ENCODE measurements at regions not wholly inside any gene's neighbourhood (a gene's known extent, or its start where the extent isn't known, plus 50 kb on each side); places are given as distances from the start of the nearest gene placed in this dataset.

DNA sequence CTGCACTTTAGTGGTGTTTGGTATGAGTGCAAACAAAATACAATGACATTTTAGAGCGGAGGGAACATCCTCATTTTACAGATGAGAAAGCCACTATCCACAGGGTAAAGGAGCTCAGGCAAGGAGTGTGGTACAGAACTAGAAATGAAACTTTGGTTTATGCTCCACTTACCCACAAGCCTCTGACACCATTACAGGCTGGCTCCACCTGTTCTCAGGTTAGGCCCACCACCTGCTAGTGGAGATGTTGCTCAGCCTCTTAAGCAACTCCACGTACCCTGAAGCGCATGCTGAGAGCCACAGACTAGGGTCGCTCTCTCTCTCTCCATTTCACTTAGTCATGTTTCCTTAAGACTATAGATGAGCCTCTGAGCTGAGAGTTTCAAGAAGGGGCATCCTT lies 130.0 kb downstream of the MBD2 start (continued):
- TF ChIP-seq, protein P1, sequence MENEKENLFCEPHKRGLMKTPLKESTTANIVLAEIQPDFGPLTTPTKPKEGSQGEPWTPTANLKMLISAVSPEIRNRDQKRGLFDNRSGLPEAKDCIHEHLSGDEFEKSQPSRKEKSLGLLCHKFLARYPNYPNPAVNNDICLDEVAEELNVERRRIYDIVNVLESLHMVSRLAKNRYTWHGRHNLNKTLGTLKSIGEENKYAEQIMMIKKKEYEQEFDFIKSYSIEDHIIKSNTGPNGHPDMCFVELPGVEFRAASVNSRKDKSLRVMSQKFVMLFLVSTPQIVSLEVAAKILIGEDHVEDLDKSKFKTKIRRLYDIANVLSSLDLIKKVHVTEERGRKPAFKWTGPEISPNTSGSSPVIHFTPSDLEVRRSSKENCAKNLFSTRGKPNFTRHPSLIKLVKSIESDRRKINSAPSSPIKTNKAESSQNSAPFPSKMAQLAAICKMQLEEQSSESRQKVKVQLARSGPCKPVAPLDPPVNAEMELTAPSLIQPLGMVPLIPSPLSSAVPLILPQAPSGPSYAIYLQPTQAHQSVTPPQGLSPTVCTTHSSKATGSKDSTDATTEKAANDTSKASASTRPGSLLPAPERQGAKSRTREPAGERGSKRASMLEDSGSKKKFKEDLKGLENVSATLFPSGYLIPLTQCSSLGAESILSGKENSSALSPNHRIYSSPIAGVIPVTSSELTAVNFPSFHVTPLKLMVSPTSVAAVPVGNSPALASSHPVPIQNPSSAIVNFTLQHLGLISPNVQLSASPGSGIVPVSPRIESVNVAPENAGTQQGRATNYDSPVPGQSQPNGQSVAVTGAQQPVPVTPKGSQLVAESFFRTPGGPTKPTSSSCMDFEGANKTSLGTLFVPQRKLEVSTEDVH (IDR thresholded peaks at IDR 0.05; ENCODE audit: low read depth, partially characterized antibody): no peak

DNA sequence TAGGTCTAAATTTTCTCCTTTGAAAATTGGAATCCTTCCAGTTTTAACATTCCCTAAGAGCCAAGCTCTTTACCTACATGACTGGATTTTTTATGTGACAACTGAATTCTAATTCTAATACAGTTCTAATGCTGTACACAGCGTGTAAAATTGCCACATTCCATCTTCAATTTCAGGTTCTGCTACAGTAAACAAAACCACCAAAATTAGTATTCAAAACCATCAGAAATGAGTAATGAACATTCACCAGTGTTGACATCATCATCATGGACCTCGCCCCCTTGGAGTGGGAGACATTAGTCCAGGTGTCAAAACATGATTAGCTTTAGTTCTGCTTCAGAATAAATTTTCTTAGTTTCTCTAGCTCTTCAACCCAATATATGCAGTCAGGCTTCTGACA lies 133.6 kb downstream of the MBD2 start:
- no peaks in the 10 kb centered on the region for H3K79me2 ChIP-seq (ENCODE audit: control insufficient read depth, insufficient read depth, low read length)
- H4K20me1 ChIP-seq (replicated peaks; ENCODE audit: control insufficient read depth, insufficient read depth, low read length): no peaks in the 10 kb centered on the region
- FAIRE-seq (no peak), DNase-seq (ENCODE audit: extremely low read depth in 1 of 4, low spot score in 3 of 4) (no peak), ATAC-seq (no peak)
- H3K36me3 ChIP-seq (ENCODE audit: control insufficient read depth, insufficient read depth, low read length): no peaks in the 10 kb centered on the region
- no peaks in the 10 kb centered on the region for H3K4me1 ChIP-seq (replicated peaks in 1 of 2; ENCODE audit: control insufficient read depth in 2 of 2, insufficient read depth in 2 of 2, low read length in 2 of 2)
- H2AFZ ChIP-seq (ENCODE audit: low read depth, low read length): no peak overlapping the region
- no peak overlapping the region for H3K4me3 ChIP-seq
- no peaks in the 10 kb centered on the region for H3K9me1 ChIP-seq (ENCODE audit: control insufficient read depth, insufficient read depth, low read length)
- intact Hi-C loops (cut with micrococcal nuclease): no loop called here
- H3K9me3 ChIP-seq (replicated peaks; ENCODE audit: control insufficient read depth, insufficient read depth, low read depth, low read length): no peaks in the 10 kb centered on the region
- no peak overlapping the region for H3K27ac ChIP-seq (ENCODE audit: extremely low read depth, low read depth, low read length)
- ChIA-PET CTCF (ENCODE audit: low intra/inter-chr PET ratio) (no interaction called here), POLR2A (no interaction called here)
- H3K4me2 ChIP-seq (ENCODE audit: insufficient read depth, low read length): no peak overlapping the region
- in situ Hi-C loops (cut with MboI): no loop called here
- H3K27me3 ChIP-seq (ENCODE audit: control insufficient read depth in 2 of 2, insufficient read depth in 2 of 2, low read length in 2 of 2): no peaks in the 10 kb centered on the region
- BruUV-seq (replicated peaks): no TSS peak
- WGBS (ENCODE audit: insufficient coverage, low coverage, missing lambda C conversion rate): 0% methylated on average over 2 of the region's 2 CpGs
- H3K9ac ChIP-seq (ENCODE audit: insufficient read depth in 1 of 2, low read depth in 2 of 2, low read length in 2 of 2): no peak overlapping the region
- TF ChIP-seq RFX1 (IDR thresholded peaks at IDR 0.05) (no peak), BRD4 (IDR thresholded peaks at IDR 0.05) (no peak), DIDO1 (tag; IDR thresholded peaks at IDR 0.05; ENCODE audit: low read depth) (no peak), TAF1 (IDR thresholded peaks at IDR 0.05; ENCODE audit: control insufficient read depth, extremely low read depth, insufficient read depth, low read length, severe bottlenecking) (no peak), CBX3 (IDR thresholded peaks at IDR 0.05; ENCODE audit: borderline replicate concordance in 1 of 2, low read length in 2 of 2) (no peak), ZSCAN29 (IDR thresholded peaks at IDR 0.05) (no peak), SLC30A9 (CRISPR knock-in tag; IDR thresholded peaks at IDR 0.05) (no peak), THRB (CRISPR knock-in tag; conservative IDR thresholded peaks at IDR 0.05) (no peak), SP1 (CRISPR knock-in tag; IDR thresholded peaks at IDR 0.05) (no peak), JUNB (CRISPR knock-in tag; conservative IDR thresholded peaks at IDR 0.05) (no peak), RB1 (IDR thresholded peaks at IDR 0.05; ENCODE audit: low read depth) (no peak)

Measured in K562 (cell line).